ENCODE measurements at regions not wholly inside any gene's neighbourhood (a gene's known extent, or its start where the extent isn't known, plus 50 kb on each side); places are given as distances from the start of the nearest gene placed in this dataset.

DNA sequence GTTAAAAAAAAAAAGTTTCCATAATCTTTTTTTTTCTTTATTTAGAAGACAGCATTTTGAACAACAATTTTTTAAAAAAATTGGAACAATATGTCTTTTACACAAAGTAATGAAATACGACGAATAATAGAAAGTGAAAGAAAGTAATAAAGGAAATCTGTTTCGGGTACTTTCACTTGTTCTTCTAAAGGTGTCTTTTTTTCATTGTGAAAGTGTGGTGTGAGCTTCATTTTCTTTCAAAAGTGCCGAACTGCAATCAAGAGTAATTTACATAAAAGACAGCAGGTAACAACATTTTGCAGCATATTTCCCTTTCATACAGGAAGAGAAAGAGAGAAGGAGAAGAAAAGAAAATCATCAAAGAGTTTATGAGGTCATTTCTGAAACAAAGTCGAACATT lies 159.7 kb upstream of the CDH12 start:
- no peaks in the 10 kb centered on the region for H3K9me3 Mint-ChIP-seq
- no peaks in the 10 kb centered on the region for H3K27me3 Mint-ChIP-seq (ENCODE audit: low read depth)
- H3K4me2 ChIP-seq (ENCODE audit: insufficient read depth, insufficient read length, low read length) = no peak overlapping the region

More for the DNA sequence above, 159.7 kb upstream of the CDH12 start:
- H3K4me1 Mint-ChIP-seq = no peaks in the 10 kb centered on the region
- Histone ChIP-seq H2BK12ac (ENCODE audit: insufficient read length, low read depth, low read length) (no peak overlapping the region), H2BK120ac (ENCODE audit: low read depth, low read length, poor library complexity, severe bottlenecking) (no peak overlapping the region), H2BK15ac (ENCODE audit: low read depth, low read length) (no peak overlapping the region), H4K91ac (ENCODE audit: insufficient read length, low read depth, low read length) (no peak overlapping the region), H3T11ph (ENCODE audit: low read length) (no peak overlapping the region), H3K27me3 (ENCODE audit: insufficient read depth, low read length) (no peaks in the 10 kb centered on the region), H3K18ac (ENCODE audit: insufficient read length, low read depth, low read length) (no peak overlapping the region), H2AK5ac (ENCODE audit: insufficient read length, low read length) (no peak overlapping the region), H3K14ac (ENCODE audit: insufficient read depth, low read length) (no peak overlapping the region), H3K23me2 (ENCODE audit: insufficient read length, low read depth, low read length, poor library complexity, severe bottlenecking) (no peaks in the 10 kb centered on the region), H3K23ac (ENCODE audit: insufficient read length, low read depth, low read length) (no peak overlapping the region), H3K9me3 (ENCODE audit: control insufficient read depth, low read depth, low read length) (no peaks in the 10 kb centered on the region), H3K79me2 (ENCODE audit: insufficient read depth, low read length) (no peaks in the 10 kb centered on the region), H3K27ac (ENCODE audit: insufficient read length, low read depth, low read length) (no peak overlapping the region), H4K8ac (replicated peaks; ENCODE audit: insufficient read length, low read depth, low read length) (no peak overlapping the region), H3K79me1 (ENCODE audit: insufficient read depth, low read depth, low read length, poor library complexity, severe bottlenecking) (no peaks in the 10 kb centered on the region), H3K4me1 (ENCODE audit: insufficient read depth, low read length) (no peaks in the 10 kb centered on the region), H2BK5ac (ENCODE audit: insufficient read length, low read length) (no peak overlapping the region), H4K20me1 (ENCODE audit: control insufficient read depth, insufficient read depth, insufficient read length) (no peaks in the 10 kb centered on the region), H4K5ac (ENCODE audit: insufficient read length, low read depth, low read length) (no peak overlapping the region), H2BK20ac (ENCODE audit: low read depth, low read length, poor library complexity, severe bottlenecking) (no peak overlapping the region), H2AFZ (ENCODE audit: low read length) (no peak overlapping the region), H3K56ac (ENCODE audit: insufficient read length, low read depth, low read length) (no peak overlapping the region), H3K4ac (ENCODE audit: low read depth, low read length) (no peak overlapping the region), H3K9ac (ENCODE audit: extremely low read depth, insufficient read length, low read length) (no peak overlapping the region)
- H3K4me3 Mint-ChIP-seq = no peak overlapping the region
- TF ChIP-seq, protein P1, sequence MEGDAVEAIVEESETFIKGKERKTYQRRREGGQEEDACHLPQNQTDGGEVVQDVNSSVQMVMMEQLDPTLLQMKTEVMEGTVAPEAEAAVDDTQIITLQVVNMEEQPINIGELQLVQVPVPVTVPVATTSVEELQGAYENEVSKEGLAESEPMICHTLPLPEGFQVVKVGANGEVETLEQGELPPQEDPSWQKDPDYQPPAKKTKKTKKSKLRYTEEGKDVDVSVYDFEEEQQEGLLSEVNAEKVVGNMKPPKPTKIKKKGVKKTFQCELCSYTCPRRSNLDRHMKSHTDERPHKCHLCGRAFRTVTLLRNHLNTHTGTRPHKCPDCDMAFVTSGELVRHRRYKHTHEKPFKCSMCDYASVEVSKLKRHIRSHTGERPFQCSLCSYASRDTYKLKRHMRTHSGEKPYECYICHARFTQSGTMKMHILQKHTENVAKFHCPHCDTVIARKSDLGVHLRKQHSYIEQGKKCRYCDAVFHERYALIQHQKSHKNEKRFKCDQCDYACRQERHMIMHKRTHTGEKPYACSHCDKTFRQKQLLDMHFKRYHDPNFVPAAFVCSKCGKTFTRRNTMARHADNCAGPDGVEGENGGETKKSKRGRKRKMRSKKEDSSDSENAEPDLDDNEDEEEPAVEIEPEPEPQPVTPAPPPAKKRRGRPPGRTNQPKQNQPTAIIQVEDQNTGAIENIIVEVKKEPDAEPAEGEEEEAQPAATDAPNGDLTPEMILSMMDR (conservative IDR thresholded peaks at IDR 0.05) = no peak
- 100% methylated on average over 3 of the region's 5 CpGs for WGBS (ENCODE audit: extremely low coverage, insufficient read length, low lambda C conversion rate)
- H3K36me3 Mint-ChIP-seq (ENCODE audit: insufficient read depth in 1 of 3, low read depth in 3 of 3) = no peaks in the 10 kb centered on the region; a peak in 1 of 7 replicates
- H3K27ac Mint-ChIP-seq = no peak overlapping the region
- no peak for DNase-seq

All from H9 (cell line).